ENCODE measurements at regions not wholly inside any gene's neighbourhood (a gene's known extent, or its start where the extent isn't known, plus 50 kb on each side); places are given as distances from the start of the nearest gene placed in this dataset.

DNA sequence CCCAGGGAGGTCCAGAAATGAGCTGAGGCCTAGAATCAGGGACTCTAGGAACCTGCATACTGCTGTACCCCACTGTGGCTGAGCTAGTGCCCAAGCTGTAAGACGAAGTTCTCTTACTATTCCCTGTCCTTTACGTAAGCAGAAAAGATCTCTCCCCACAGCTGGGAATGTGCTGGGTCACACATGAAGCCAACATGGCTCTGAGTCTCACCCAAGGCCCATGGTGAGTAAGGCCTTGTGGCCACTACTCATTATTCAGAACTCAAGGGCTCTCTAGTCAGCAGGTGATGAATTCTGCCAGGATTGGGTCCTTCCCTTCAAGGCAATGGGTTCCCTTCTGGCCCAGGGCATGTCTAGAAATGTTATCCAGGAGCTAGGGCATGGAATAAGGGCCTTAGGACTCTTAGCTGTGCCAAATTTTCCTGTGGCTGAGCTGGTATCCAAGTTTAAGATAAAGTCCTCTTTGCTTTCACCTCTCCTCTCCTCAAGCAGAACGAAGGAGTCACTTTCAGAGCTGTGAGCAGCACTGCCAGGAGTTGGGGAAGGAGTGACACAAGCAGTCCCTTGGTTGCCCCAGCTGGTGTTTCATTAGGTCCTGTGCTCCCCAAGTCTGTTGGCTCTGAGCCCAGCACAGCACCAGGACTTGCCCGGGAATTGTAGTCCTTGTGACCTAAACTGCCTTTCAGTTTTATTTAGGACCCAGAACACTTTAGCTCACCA lies 707.6 kb downstream of the SLC4A3 start:
- intact Hi-C loops (cut with micrococcal nuclease) = no loop called here
- TF ChIP-seq ZNF436 (CRISPR knock-in tag; IDR thresholded peaks at IDR 0.05) (no peak), RHOXF2B (CRISPR knock-in tag; conservative IDR thresholded peaks at IDR 0.05) (no peak), GTF2E2 (tag; IDR thresholded peaks at IDR 0.05) (no peak), ARID2 (IDR thresholded peaks at IDR 0.05) (no peak), CCNT2 (IDR thresholded peaks at IDR 0.05; ENCODE audit: borderline replicate concordance, extremely low read depth, insufficient read length, low read depth, low read length) (no peak)
- TF ChIP-seq, protein P1, sequence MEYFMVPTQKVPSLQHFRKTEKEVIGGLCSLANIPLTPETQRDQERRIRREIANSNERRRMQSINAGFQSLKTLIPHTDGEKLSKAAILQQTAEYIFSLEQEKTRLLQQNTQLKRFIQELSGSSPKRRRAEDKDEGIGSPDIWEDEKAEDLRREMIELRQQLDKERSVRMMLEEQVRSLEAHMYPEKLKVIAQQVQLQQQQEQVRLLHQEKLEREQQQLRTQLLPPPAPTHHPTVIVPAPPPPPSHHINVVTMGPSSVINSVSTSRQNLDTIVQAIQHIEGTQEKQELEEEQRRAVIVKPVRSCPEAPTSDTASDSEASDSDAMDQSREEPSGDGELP (CRISPR knock-in tag; IDR thresholded peaks at IDR 0.05; ENCODE audit: borderline replicate concordance) = no peak
- Histone ChIP-seq H3K27me3 (ENCODE audit: control insufficient read depth in 2 of 2, insufficient read depth in 2 of 2, low read length in 2 of 2) (no peaks in the 10 kb centered on the region), H3K9ac (ENCODE audit: insufficient read depth in 1 of 2, low read depth in 2 of 2, low read length in 2 of 2) (no peak overlapping the region), H3K4me3 (no peak overlapping the region), H3K4me2 (ENCODE audit: insufficient read depth, low read length) (no peak overlapping the region), H4K20me1 (replicated peaks; ENCODE audit: control insufficient read depth, insufficient read depth, low read length) (no peaks in the 10 kb centered on the region), H3K9me1 (ENCODE audit: control insufficient read depth, insufficient read depth, low read length) (no peaks in the 10 kb centered on the region), H3K79me2 (ENCODE audit: control insufficient read depth, insufficient read depth, low read length) (no peaks in the 10 kb centered on the region), H3K36me3 (ENCODE audit: control insufficient read depth, insufficient read depth, low read length) (no peaks in the 10 kb centered on the region), H3K9me3 (replicated peaks; ENCODE audit: control insufficient read depth, insufficient read depth, low read depth, low read length) (no peaks in the 10 kb centered on the region), H3K27ac (ENCODE audit: extremely low read depth, low read depth, low read length) (no peak overlapping the region), H3K4me1 (replicated peaks in 1 of 2; ENCODE audit: control insufficient read depth in 2 of 2, insufficient read depth in 2 of 2, low read length in 2 of 2) (no peaks in the 10 kb centered on the region), H2AFZ (ENCODE audit: low read depth, low read length) (no peak overlapping the region)
- in situ Hi-C loops (cut with MboI) = no loop called here
- DNase-seq (ENCODE audit: extremely low read depth in 1 of 4, low spot score in 3 of 4) (no peak), ATAC-seq (no peak), FAIRE-seq (no peak)
- 4% methylated on average over 4 of the region's 4 CpGs for WGBS (ENCODE audit: insufficient coverage, low coverage, missing lambda C conversion rate)
- POLR2A ChIA-PET = no interaction called here
- CTCF ChIA-PET (ENCODE audit: low intra/inter-chr PET ratio) = no interaction called here
- no TSS peak for BruUV-seq (replicated peaks)

Measured in K562 (cell line).